SK-N-MC (cell line): ENCODE measurements at regions not wholly inside any gene's neighbourhood (a gene's known extent, or its start where the extent isn't known, plus 50 kb on each side); places are given as distances from the start of the nearest gene placed in this dataset.

ENCODE experiments used
- EZH2 ChIP-seq: fragments of 200-600 bp; sonication (generic); IDR thresholded peaks from one replicate; pipeline ENCODE4 v1.6.1; 2017; ENCODE audit warnings: antibody characterized with exemption
- POLR2AphosphoS5 ChIP-seq: IDR thresholded peaks from 2 replicates; pipeline ENCODE4 v1.6.1; 2012; ENCODE audit warnings: mild to moderate bottlenecking, low read depth, low read length, borderline replicate concordance

GRCh38 chr2:64865831-64866345, 123.3 kb upstream of the SLC1A4 start:
- no peak for TF ChIP-seq POLR2AphosphoS5
- TF ChIP-seq EZH2, result no peak
